ENCODE measurements at regions not wholly inside any gene's neighbourhood (a gene's known extent, or its start where the extent isn't known, plus 50 kb on each side); places are given as distances from the start of the nearest gene placed in this dataset.

GRCh38 chr18:8894823-8895222, 189.5 kb downstream of the MTCL1 start:
- no peak for TF ChIP-seq EZH2 (IDR thresholded peaks at IDR 0.05; ENCODE audit: borderline replicate concordance, insufficient read depth, low read depth, low read length, poor library complexity, severe bottlenecking)
- TF ChIP-seq CTCF (IDR thresholded peaks at IDR 0.05) = no peak
